CD4-positive, alpha-beta T cell treated with Interleukin-12 subunit alpha and Interleukin-12 subunit beta, for 1 hour (primary cell): ENCODE measurements at regions not wholly inside any gene's neighbourhood (a gene's known extent, or its start where the extent isn't known, plus 50 kb on each side); places are given as distances from the start of the nearest gene placed in this dataset.
"Not testable (repeated sequence)": the region's sequence is repeated elsewhere in the genome, so short reads cannot be mapped to it uniquely, and the experiment has no call there.

ENCODE experiments used
- DNase-seq: peaks from one replicate; pipeline ENCODE4 v3.0.0-alpha.2; 2020

DNA sequence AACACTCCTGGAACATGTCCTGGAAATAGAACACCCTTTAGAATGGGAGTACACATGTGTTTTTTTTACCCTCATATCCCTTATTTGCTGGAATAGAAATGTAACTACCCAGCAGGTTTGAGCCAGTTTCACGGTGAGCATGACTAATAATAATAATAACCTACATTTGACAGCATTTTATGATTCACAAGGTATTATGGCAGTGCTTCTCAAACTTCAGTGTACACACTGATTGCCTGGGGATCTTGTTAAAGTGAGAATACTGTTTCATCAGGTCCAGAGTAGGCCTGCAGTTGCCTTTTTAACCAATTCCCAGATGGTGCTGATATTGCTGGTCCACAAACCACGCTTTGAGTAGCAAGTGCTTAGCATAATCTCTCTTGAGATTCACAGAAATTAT lies 63.9 kb downstream of the NFKBIZ start:
- DNase-seq = no peak

DNA sequence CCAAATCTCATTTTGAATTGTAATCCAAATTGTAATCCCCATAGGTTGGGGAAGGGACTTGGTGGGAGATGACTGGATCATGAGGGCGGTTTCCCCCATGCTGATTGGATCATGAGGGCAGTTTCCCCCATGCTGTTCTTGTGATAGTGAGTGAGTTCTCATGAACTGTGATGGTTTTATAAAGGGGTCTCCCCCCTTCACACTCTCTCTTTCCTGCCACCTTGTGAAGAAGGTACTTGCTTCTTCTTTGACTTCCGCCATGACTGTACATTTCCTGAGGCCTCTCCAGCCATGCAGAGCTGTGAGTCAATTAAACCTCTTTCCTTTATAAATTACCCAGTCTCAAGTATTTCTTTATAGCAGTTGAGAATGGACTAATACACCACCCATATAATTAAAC lies 68.4 kb downstream of the NFKBIZ start:
- DNase-seq = not testable (repeated sequence)

DNA sequence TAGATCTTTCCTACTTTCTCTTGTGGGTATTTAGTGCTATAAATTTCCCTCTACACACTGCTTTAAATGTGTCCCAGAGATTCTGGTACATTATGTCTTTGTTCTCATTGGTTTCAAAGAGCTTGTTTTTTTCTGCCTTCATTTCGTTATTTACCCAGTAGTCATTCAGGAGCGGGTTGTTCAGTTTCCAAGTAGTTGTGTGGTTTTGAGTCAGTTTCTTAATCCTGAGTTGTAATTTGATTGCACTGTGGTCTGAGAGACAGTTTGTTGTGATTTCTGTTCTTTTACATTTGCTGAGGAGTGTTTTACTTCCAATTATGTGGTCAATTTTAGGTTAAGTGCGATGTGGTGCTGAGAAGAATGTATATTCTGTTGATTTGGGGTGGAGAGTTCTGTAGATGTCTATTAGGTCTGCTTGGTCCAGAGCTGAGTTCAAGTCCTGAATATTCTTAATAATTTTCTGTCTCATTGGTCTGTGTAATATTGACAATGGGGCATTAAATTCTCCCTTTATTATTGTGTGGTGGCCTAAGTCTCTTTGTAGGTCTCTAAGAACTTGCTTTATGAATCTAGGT lies 72.9 kb downstream of the NFKBIZ start:
- DNase-seq = not testable (repeated sequence)

DNA sequence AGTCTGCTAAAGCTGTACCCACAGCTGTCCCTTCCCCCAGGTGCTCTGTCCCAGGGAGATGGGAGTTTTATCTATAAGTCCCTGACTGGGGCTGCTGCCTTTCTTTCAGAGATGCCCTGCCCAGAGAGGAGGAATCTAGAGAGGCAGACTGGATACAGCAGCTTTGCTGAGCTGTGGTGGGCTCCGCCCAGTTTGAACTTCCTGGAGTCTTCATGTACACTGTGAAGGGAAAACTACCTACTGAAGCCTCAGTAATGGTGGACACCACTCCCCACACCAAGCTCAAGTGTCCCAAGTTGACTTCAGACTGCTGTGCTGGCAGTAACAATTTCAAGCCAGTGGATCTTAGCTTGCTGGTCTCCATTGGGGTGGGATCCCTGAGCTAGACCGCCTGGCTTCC lies 75.3 kb downstream of the NFKBIZ start:
- not testable (repeated sequence) for DNase-seq

DNA sequence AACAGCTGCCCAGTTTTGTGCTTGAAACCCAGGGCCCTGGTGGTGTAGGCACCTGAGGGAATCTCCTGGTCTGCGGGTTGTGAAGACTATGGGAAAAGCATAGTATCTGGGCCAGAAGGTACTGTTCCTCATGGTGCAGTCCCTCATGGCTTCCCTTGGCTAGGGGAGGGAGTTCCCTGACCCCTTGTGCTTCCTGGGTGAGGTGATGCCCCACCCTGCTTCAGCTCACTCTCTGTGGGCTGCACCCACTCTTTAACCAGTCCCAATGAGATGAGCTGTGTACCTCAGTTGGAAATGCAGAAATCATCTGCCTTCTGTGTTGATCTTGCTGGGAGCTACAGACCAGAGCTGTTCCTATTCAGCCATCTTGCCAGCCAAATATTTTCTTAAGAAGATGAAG lies 75.8 kb downstream of the NFKBIZ start:
- not testable (repeated sequence) for DNase-seq

DNA sequence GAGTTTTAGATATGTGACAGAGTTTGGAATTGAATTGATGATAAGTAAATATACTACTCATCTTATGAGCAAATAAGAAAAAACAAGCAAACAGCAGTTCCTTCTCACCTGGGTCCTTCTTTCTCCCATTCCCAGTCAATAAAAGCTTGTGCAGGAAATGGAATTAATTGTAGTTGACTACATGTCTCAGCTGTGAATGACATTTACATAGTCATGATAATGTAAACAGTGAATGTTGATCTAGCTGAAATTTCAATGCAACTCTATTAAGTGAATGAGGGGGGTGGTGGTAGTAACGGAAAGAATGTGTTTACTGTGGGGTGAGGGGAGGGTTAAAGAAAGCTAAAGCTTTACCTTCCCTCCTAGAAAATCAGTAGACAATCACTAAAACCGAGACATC lies 76.2 kb downstream of the NFKBIZ start:
- no peak for DNase-seq

DNA sequence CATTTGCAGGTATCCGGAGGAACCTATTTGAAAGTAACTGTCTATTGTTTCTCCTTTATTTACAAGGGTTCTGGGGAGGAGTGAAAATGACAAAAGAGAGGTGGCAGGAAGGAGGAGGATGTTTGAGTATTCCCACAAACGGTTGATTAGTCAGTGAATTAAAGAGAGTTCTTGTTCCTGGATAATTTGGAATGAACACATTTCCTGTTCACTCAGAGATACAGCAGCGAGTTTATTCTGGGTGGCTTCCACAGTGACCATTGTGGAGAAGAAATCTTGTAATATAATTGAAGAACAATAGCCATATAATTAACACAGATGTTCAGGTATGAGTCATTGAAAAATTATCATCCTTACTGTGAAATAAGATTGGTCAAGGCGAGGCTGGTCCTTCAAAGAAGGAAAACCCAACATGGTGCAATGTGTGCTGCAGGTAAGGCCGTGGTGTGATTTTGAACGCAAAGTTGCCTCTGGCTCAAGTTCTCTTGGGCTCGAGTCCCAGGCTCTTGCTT lies 77.3 kb downstream of the NFKBIZ start:
- no peak for DNase-seq

DNA sequence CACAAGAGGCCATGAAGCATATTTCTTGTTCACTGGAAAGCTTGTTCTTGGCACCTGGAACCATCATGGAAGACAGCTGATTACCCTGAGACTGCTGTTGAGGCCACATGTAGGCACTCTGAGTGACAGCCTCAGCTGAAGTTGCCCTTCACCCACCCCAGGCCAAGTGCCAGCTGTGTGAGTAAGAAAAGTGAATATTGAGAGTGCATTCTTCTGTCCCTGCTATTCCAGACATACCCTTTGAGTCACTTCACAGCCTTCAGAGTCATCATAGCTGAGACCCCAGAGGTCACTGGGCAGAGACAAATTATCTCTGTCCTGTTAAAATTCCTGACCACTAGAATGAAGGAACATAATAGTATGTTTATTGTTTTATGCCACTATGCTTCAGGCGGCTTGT lies 79.6 kb downstream of the NFKBIZ start:
- DNase-seq = no peak

DNA sequence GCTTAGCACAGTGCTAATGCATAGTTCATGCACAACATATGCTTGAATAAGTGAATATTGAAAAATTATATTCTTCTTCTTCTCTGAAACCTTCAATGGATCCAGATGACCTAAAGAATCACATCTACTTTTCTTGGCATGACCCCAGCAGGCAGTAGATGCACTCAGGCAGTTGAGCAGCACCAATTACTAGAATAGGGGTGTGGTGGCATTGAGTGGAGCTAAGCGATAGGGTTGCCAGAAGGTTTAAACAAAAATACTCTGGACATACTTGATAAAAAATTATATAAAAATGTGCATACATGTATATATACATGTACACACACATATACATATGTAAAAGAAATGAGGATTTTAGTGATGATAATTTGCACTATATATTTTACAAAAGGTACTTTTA lies 81.8 kb downstream of the NFKBIZ start:
- DNase-seq = no peak

DNA sequence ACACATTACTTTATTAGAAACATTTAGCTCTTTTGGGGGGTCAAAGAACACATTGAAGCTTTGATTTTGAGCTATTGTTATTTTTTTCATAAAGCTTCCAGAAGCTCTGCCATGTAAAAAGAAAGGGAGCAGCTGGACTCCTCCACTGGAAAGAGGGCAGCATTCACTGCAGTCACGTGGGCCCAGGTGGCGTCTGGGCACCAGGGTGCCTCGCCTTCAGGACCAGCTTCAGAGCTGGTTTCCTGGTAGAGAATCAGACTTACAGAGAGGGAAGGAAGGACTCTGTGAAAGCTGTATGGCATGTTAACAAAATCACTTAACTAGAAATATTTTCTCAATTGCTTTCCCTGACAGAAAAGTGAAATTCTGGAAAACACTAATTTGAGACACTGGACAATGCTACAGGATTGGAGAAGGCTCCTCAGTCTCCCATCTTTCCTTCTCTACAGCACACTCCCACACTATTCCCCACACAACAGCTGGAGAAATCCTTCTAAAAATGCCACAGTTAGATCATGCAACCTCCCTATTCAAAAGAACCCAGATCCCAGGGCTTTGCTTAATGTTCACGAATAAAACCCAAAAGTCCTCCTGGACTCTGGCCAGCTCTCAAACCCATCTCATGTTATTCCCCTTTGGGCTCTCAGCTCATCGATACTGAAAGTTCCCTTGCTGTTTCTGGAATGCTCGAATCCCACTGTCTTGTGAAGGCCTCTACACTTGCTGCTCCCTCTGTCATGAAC lies 83.2 kb downstream of the NFKBIZ start:
- DNase-seq = no peak

DNA sequence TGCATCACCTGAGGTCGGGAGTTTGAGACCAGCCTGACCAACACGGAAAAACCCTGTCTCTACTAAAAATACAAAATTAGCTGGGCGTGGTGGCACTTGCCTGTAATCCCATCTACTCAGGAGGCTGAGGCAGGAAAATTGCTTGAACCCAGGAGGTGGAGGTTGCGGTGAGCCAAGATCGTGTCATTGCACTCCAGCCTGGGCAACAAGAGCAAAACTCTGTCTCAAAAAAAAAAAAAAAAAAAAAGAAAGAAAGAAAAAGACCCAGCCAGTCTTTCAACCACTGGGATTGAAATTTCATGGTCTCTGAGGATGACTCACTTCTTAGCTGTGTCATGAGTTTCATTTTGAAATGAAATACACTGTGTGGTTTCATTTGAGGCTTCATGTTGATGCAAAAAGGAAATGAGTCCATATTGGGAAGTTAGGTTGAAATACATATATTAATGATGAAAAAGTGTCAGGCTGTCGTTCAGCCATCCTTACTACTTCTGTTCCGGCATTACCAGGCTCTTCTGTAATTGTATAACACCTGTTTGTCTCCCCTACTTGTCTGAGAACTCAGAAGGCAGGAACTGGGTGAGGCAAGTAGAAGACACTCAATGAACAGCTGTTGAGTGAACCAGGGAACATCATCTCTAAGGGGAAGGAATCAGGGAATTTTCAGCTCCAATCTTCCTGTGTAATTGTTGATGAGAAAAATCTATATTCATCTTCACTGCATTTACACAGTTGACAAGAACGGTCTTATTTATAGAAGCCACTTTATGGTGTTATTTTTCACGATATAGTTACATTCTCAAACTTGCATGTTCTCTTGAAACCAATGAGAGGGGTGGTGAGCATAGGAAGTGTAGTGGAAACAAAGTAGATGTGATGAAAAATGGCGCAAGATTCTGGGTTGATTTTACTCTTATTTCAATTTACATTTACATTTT lies 87.4 kb downstream of the NFKBIZ start:
- peak; percentile 70 for DNase-seq

DNA sequence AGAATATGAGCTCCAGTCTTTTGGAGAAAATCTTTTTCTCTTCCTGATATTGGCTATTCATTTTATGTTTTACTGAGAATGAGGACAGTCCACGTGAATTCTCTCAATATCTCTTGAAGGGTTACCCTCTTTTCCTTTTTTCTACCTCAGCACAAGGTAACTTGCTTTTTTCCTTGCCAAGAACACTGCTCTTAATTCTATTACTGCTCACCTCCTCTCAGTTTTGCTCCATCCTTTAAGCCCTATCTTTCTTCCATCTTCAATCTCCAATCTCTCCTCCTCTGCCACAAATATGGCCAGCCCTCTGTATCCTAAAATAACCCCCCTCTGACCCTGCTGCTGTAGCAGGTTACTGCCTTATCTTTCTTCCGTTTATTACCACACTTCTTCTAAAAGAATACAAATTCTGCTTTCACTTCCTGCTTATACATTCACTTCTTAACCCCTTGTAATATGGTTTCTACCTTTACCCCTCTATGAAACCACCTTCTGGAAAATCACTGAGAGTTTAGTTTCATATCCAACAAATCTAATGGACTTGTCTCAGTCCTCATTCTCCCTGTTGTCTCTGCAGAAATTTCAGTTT lies 89.0 kb downstream of the NFKBIZ start:
- peak; percentile 19 for DNase-seq

DNA sequence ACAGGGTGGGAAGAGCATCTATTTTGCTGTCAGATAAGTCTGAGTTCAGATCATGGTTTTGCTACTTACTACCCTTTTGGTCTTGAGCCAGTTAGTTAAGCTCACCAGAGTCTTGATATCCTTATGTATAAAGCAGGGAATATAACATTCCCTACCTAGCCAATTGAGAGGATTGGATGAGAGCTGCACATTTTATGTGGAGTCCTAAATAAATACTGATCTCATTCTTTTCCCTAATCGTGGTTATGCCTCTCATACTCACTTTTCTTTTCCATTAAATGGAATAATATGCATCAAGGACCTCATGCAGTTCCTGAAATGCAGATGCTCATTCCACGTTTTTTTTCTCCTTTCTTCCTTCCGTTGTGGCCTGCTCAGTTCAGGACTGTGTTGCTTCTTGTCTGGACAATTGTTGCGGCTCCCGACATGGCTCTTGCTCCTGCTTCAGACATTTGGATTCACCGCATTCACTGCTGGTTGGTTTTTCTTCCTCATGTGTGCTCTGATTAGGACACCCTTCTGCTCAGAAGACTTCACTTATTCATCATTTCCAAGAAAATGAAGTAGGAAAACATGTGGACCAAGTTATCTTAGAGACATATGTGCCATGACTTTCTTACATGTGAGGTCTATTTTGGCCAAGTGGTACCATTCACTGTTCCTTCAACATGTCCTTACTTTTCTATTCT lies 90.2 kb downstream of the NFKBIZ start:
- DNase-seq = no peak

DNA sequence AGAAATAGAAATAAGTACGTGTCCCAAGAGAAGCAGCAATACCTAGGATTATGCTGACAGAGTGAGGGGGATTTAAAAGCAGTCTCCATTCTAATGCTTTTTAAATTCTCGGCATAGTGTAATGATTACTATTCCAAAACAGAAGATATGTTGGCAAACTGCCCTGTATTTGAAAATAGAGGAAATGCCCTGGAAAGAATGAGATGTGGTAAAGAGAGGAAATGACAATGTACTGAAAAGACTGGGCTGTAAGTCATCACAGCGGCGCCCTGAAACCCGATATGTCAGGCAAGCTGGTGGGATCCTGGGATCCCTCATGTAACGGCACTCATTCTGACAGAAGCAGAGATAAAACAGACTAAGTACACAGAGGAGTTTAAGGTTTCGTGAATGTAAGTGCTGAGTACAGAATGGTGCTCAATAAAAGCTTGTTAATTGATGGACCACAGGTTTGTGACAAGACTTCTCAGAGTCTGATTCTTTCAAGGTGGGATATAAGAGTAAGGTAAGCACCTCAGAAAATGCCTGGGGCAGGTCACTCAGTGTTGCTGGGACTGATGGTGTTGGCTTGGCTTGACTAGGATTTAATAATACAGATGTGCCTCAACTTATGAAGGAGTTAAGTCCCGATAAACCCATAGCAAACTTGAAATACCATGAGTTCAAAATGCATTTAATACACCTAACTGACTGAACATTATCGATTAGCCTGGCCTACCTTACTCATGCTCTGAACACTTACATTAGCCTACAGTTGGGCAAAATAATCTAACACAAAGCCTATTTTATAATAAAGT lies 91.4 kb downstream of the NFKBIZ start:
- DNase-seq = peak; percentile 18

DNA sequence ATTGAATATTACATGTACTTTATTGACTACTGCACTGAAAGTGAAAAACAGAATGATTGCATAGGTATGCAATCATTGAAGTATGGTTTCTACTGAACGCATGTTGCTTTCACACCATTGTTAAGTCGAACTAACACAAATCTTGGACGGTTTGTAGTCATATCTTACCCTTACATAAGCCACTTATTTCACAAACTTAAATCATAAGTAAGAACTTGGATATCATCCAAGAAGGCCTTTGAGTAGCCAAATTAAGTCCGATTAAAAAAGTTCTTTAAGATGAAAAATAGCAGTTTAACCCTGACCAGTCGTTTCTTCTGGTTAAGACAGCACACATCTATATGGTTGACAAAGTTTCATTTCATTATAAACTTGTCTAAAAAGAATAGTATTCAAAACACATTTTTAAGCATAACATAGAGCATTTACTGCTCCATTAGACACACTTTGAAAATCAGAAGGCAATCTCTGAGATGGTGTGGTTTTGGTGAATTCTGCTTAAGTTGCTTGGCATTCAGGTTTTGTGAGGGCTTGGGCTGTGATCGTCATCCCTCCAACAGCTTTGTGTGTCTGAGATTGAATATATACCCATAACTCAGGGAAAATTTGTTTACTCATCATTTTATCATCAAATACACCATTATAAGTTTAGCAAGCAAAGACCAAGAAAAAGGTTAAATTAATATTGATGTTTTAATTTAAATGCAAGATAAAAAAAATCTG lies 92.2 kb downstream of the NFKBIZ start:
- no peak for DNase-seq

DNA sequence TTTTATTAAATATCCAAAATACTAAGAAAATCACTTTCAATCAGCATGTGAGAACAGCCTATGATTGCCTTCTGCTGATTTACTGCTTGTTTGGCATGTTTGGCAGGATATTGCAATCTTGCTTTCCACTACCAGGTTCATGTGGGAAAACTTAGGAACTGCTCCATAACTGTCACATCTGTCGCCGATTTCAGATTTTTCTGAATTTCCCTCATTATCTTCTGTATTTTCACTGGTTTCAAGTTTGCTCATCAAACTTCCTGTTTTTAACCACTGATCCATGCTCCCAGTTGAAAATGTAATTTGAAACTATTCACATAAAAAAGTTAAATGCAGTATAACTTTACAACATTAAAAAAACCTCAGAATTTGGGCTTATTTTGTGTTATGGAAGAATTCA lies 93.0 kb downstream of the NFKBIZ start:
- no peak for DNase-seq

DNA sequence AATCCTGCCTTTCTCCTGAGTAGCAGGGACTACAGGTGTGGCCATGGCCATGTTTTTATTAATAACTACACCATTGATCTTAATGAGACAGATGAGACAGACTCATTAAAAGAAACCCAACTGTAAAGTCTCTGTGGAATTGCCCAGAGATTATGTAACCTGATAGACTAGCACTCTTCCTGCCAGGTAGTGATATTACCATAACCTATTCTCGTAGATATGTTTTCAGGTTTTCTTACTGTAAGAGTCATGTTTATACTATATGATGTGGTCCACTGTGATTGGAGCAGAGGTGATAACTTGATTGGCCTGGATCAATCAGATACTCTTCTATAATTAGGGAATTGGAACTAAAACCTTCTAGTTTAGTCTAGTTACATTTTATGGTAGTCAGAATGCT lies 93.7 kb downstream of the NFKBIZ start:
- no peak for DNase-seq

DNA sequence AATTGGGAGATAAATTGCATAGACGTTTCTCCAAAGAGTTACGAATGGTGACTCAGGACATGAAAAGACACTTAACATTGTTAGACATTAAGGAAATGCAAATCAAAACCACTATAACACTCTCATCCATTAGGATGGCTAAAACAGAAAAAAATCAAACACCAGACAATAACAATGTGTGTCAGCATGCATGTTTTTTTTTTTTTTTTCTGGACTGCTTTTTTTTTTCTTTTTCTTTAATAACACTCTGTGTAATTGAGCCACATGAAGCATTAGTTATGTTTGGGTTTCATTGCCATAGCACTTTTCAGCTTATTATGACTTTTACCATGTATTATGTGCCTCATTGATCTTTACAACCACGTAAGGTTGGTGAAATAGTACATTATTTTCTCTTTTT lies 95.0 kb downstream of the NFKBIZ start:
- no peak for DNase-seq

DNA sequence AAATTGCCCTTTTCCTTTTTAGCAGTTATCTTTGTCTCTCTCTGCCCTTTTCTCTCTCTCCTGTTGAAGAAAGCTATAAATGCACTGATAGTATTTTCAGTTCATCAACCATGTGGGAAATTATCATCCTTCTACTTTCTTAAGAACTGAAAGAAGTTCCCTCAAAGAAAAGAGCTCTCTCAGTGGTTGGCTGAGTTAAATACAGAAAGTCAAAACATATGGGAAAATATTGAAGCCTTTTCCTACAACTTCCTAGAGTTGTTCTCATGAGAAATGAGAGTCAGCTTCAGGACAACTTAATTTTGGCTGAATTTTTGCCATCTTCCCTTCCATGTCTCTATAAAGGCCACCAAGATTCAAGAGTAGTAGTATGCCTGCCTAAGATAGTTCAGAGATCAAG lies 96.7 kb downstream of the NFKBIZ start:
- no peak for DNase-seq

DNA sequence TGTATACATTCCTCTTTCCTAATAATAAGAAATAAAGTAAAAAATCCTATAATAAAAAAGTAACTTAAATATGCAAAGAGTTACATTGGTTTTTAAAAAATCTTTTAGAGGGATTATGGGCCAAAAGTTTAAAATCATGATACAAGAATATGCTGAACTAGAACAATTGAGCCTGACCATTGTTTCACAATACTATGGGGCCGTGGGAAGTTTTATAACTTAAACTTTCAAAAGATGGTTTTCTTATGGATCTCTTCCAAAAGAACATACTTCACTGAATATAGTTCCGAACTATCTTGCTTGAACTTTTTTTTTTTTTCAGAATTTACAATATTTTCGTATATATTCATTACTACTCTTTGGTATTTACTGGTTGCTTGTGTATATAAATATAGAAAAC lies 97.6 kb downstream of the NFKBIZ start:
- no peak for DNase-seq

DNA sequence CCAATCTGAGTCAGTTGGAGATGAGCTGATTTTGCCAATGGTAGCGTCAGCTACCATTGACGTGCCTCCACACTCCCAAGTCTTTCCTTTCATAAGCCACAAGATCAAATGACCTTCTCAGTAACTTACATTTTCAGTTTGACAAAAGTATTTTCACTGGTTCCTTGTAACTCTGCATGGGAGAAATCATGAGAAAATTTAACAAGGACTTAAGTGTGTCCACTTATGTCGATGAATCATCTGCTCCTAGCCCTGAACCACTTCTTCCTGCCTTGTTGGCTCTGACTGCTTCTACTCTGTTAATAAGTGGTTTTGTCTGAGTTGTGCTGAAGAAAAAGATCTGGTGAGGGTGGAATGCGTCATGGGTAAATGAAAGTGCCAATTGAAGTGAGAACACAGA lies 101.2 kb downstream of the NFKBIZ start:
- DNase-seq = no peak
